Mesendoderm (in vitro differentiated cells): ENCODE measurements at regions not wholly inside any gene's neighbourhood (a gene's known extent, or its start where the extent isn't known, plus 50 kb on each side); places are given as distances from the start of the nearest gene placed in this dataset.

ENCODE experiments used
- DNase-seq: peaks from one replicate; pipeline ENCODE4 v3.0.0; 2013
- H2AK5ac ChIP-seq: 2 replicates; pipeline ENCODE4 v1.6.1; 2013; ENCODE audit warnings: low read length, inconsistent platforms
- H2BK120ac ChIP-seq: 2 replicates; pipeline ENCODE4 v1.6.1; 2013; ENCODE audit warnings: low read depth, mild to moderate bottlenecking, low read length, moderate library complexity, mixed read lengths
- H2BK15ac ChIP-seq: replicated peaks from 2 replicates; pipeline ENCODE4 v1.6.1; 2013; ENCODE audit warnings: low read depth, mild to moderate bottlenecking, moderate library complexity
- H2BK5ac ChIP-seq: 2 replicates; pipeline ENCODE4 v1.6.1; 2013; ENCODE audit warnings: low read length, inconsistent platforms
- H3K18ac ChIP-seq: 2 replicates; pipeline ENCODE4 v1.6.1; 2013; ENCODE audit warnings: mild to moderate bottlenecking, low read length, mixed read lengths
- H3K23ac ChIP-seq: one replicate; pipeline ENCODE4 v1.6.1; 2013; ENCODE audit warnings: low read length
- H3K27ac ChIP-seq: 2 replicates; pipeline ENCODE4 v1.5.1; 2013; ENCODE audit warnings: low read depth, mild to moderate bottlenecking, inconsistent platforms, low read length, moderate library complexity
- H3K27me3 ChIP-seq: 2 replicates; pipeline ENCODE4 v1.6.1; 2013; ENCODE audit warnings: low read length, control low read depth, mild to moderate bottlenecking, inconsistent platforms; ENCODE audit not compliant: insufficient read depth, poor library complexity
- H3K36me3 ChIP-seq: 2 replicates; pipeline ENCODE4 v1.6.1; 2013; ENCODE audit warnings: low read length, inconsistent platforms; ENCODE audit not compliant: control insufficient read depth, insufficient read depth
- H3K4ac ChIP-seq: one replicate; pipeline ENCODE4 v1.6.1; 2013; ENCODE audit warnings: low read depth, mild to moderate bottlenecking, low read length, moderate library complexity
- H3K4me1 ChIP-seq: 2 replicates; pipeline ENCODE4 v1.6.1; 2013; ENCODE audit warnings: low read depth, low read length, inconsistent platforms; ENCODE audit not compliant: control insufficient read depth
- H3K4me2 ChIP-seq: 2 replicates; pipeline ENCODE4 v1.6.1; 2013; ENCODE audit warnings: low read length
- H3K4me3 ChIP-seq: 2 replicates; pipeline ENCODE4 v1.5.1; 2013; ENCODE audit warnings: mild to moderate bottlenecking, low read length
- H3K56ac ChIP-seq: one replicate; pipeline ENCODE4 v1.6.1; 2013; ENCODE audit warnings: low read length
- H3K79me1 ChIP-seq: 2 replicates; pipeline ENCODE4 v1.6.1; 2013; ENCODE audit warnings: low read length, inconsistent platforms
- H3K79me2 ChIP-seq: 2 replicates; pipeline ENCODE4 v1.6.1; 2013; ENCODE audit warnings: mild to moderate bottlenecking, low read length; ENCODE audit not compliant: control insufficient read depth, insufficient read depth
- H3K9ac ChIP-seq: 2 replicates; pipeline ENCODE4 v1.6.1; 2013; ENCODE audit warnings: low read length, inconsistent platforms
- H4K5ac ChIP-seq: one replicate; pipeline ENCODE4 v1.6.1; 2013; ENCODE audit warnings: low read length
- H4K8ac ChIP-seq: one replicate; pipeline ENCODE4 v1.6.1; 2013; ENCODE audit warnings: low read depth, mild to moderate bottlenecking, control low read depth, low read length, moderate library complexity
- WGBS: extraction: QIAGEN DNeasy Blood & Tissue Kit; methylation state at CpG from one replicate; pipeline ENCODE4 v1.1.7; 2013; ENCODE audit warnings: low lambda C conversion rate, missing lambda C conversion rate; ENCODE audit not compliant: insufficient coverage; ENCODE audit errors: extremely low coverage; 5-methylcytosine and 5-hydroxymethylcytosine counted together

- H3K18ac ChIP-seq: no peak overlapping the region
- no peaks in the 10 kb centered on the region for H3K36me3 ChIP-seq
- no peak overlapping the region for H3K27ac ChIP-seq
- no peak overlapping the region for H3K4me2 ChIP-seq
- H3K27me3 ChIP-seq: no peaks in the 10 kb centered on the region
- H3K4me1 ChIP-seq: no peaks in the 10 kb centered on the region
- no peak overlapping the region for H2BK120ac ChIP-seq
- no peak overlapping the region for H2BK15ac ChIP-seq
- no peaks in the 10 kb centered on the region for H3K79me2 ChIP-seq
- H3K56ac ChIP-seq: no peak overlapping the region
- no peak overlapping the region for H4K5ac ChIP-seq
- H3K9ac ChIP-seq: no peak overlapping the region
- H4K8ac ChIP-seq: no peak overlapping the region
- H2AK5ac ChIP-seq: no peak overlapping the region
- H3K4ac ChIP-seq: no peak overlapping the region
- H3K23ac ChIP-seq: no peak overlapping the region
- H3K79me1 ChIP-seq: no peaks in the 10 kb centered on the region
- H2BK5ac ChIP-seq: no peak overlapping the region
- no CpG with 5 or more reads among the region's 5 CpGs for WGBS
- DNase-seq: no peak
- no peak overlapping the region for H3K4me3 ChIP-seq
These were observed 75.8 kb upstream of the FRY start for GRCh38 chr13:31955741-31956140.

DNA sequence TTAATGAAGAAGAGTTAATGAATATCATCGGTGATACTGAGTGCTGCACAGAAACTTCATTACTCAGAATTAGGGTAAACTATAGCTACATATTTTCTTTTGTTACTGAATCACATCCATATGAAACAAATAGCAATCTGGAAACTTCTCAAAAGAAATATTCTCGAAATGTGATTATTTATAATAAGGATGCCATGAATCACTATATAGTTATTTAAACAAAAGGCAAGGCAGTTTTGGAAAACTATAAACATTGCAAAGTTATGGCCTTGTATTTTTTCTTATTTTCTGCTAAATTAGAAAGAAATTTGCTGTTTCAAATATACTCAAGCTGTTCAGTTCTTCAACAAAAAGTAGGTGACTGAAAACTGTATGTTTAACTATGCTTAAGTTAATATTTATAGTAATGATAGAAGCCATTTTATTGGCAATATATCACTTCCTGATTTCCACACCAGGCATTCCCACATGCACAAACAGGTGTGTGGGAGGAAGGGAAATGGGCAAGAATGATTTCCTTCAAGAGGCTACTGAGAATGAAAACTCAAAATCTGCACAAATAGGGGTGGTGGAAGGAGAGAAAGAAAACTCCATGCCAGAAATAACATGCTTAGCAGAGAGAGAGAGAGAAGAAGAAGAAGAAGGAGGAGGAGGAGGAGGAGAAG is 74.5 kb upstream of the FRY start:
- Histone ChIP-seq H3K4me3 (no peak overlapping the region), H3K79me1 (no peaks in the 10 kb centered on the region), H4K8ac (no peak overlapping the region), H3K4me2 (no peak overlapping the region), H2BK5ac (no peak overlapping the region), H2BK120ac (no peak overlapping the region), H3K36me3 (no peaks in the 10 kb centered on the region), H3K79me2 (no peaks in the 10 kb centered on the region), H3K4ac (no peak overlapping the region), H3K18ac (no peak overlapping the region), H4K5ac (no peak overlapping the region), H3K9ac (no peak overlapping the region), H3K4me1 (no peaks in the 10 kb centered on the region), H2BK15ac (no peak overlapping the region), H3K27ac (no peak overlapping the region), H3K23ac (no peak overlapping the region), H3K56ac (no peak overlapping the region), H3K27me3 (no peaks in the 10 kb centered on the region), H2AK5ac (no peak overlapping the region)
- 100% methylated on average over 1 of the region's 2 CpGs for WGBS
- no peak for DNase-seq

DNA sequence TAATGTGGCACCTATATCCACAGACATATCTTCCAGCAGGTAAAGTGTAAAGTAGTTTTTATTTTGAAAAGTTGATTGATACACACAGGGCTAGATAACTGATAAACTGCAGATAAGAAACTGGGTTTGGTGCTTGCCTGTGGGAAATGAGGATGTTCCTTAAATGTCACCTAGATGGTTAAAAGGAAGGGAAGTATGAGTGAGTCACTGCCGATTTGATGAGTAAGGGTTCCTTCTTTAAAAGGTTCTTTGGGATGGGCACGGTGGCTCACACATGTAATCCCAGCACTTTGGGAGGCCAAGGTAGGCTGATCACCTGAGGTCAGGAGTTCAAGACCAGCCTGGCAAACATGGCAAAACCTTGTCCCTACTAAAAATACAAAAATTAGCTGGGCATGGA is 73.8 kb upstream of the FRY start:
- no CpG with 5 or more reads among the region's 2 CpGs for WGBS
- Histone ChIP-seq H3K23ac (no peak overlapping the region), H3K36me3 (no peaks in the 10 kb centered on the region), H3K4me1 (no peaks in the 10 kb centered on the region), H3K79me2 (no peaks in the 10 kb centered on the region), H4K8ac (no peak overlapping the region), H4K5ac (no peak overlapping the region), H3K9ac (no peak overlapping the region), H2BK120ac (no peak overlapping the region), H3K56ac (no peak overlapping the region), H2BK5ac (no peak overlapping the region), H3K79me1 (no peaks in the 10 kb centered on the region), H3K27ac (no peak overlapping the region), H2AK5ac (no peak overlapping the region), H3K4ac (no peak overlapping the region), H3K18ac (no peak overlapping the region), H3K27me3 (no peaks in the 10 kb centered on the region), H3K4me2 (no peak overlapping the region), H2BK15ac (no peak overlapping the region), H3K4me3 (no peak overlapping the region)
- no peak for DNase-seq

DNA sequence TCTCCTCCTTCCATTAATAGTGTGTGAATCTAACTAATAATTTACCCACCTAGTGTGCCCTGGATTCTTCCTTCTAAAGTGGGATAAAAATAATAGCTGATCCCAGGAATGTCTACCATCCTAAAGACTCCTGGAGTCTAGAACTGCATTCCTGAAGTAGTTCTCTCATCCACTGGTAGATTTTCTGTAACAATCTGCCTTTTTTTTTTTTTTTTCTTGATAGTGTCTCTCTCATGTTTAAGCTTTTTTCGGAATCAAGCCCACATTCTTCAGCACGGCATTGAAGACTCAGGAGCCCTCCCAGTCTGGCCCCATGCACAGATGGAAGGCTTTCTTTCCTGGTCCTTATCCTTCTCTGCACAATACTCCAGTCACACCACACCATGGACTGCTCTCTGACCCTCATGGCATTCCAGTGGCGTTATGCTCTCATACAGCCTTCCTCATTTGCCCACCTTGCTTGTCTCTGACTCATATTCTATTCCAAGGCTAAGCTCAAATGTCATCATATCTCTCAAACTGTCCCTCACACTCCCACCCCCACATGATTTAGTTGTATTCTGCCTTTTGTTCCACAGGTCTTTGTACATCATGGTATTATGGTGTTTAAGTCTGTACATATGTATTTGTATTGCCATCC is 68.7 kb upstream of the FRY start:
- H3K36me3 ChIP-seq: no peaks in the 10 kb centered on the region
- H4K5ac ChIP-seq: no peak overlapping the region
- H4K8ac ChIP-seq: no peak overlapping the region
- no peak overlapping the region for H3K27ac ChIP-seq
- H3K9ac ChIP-seq: no peak overlapping the region
- H2AK5ac ChIP-seq: no peak overlapping the region
- DNase-seq: no peak
- H3K4me2 ChIP-seq: no peak overlapping the region
- H3K23ac ChIP-seq: no peak overlapping the region
- WGBS: no CpG with 5 or more reads among the region's 3 CpGs
- no peaks in the 10 kb centered on the region for H3K79me1 ChIP-seq
- H2BK120ac ChIP-seq: no peak overlapping the region
- H3K56ac ChIP-seq: no peak overlapping the region
- H3K27me3 ChIP-seq: no peaks in the 10 kb centered on the region
- no peak overlapping the region for H2BK15ac ChIP-seq
- H3K18ac ChIP-seq: no peak overlapping the region
- no peak overlapping the region for H2BK5ac ChIP-seq
- no peak overlapping the region for H3K4ac ChIP-seq
- H3K4me3 ChIP-seq: no peak overlapping the region
- H3K4me1 ChIP-seq: no peaks in the 10 kb centered on the region
- no peaks in the 10 kb centered on the region for H3K79me2 ChIP-seq

GRCh38 chr13:31963631-31964030 is 67.9 kb upstream of the FRY start:
- H2BK15ac ChIP-seq: no peak overlapping the region
- no peaks in the 10 kb centered on the region for H3K4me1 ChIP-seq
- no peak overlapping the region for H3K4me3 ChIP-seq
- no peaks in the 10 kb centered on the region for H3K79me1 ChIP-seq
- no peak overlapping the region for H3K23ac ChIP-seq
- no peak overlapping the region for H2AK5ac ChIP-seq
- H3K18ac ChIP-seq: no peak overlapping the region
- no CpG with 5 or more reads among the region's 1 CpG for WGBS
- H3K56ac ChIP-seq: no peak overlapping the region
- no peaks in the 10 kb centered on the region for H3K36me3 ChIP-seq
- H4K8ac ChIP-seq: no peak overlapping the region
- no peak overlapping the region for H2BK5ac ChIP-seq
- no peak overlapping the region for H3K9ac ChIP-seq
- no peak overlapping the region for H2BK120ac ChIP-seq
- no peak overlapping the region for H4K5ac ChIP-seq
- no peak overlapping the region for H3K4ac ChIP-seq
- no peak for DNase-seq
- no peak overlapping the region for H3K27ac ChIP-seq
- no peaks in the 10 kb centered on the region for H3K79me2 ChIP-seq
- H3K4me2 ChIP-seq: no peak overlapping the region
- H3K27me3 ChIP-seq: no peaks in the 10 kb centered on the region

DNA sequence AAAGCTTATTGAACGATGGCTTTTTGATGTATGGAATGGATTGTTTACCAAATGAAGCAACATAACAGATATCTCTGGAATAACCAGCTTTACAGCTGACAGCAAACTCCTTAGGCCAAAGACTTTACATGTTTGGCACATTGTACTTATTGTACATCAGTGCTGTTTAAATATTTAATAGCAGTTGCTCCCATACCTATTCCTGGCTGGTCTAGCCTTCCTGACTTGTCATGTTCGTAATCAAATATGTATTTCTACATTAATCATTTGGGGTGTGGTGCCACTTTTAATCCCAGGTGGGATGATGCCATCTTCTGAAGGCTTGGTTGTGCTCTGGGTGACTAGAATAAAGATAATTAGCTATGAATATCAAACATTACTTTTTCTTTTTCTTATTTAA is 67.4 kb upstream of the FRY start:
- Histone ChIP-seq H3K27ac (no peak overlapping the region), H3K4ac (no peak overlapping the region), H2BK120ac (no peak overlapping the region), H4K5ac (no peak overlapping the region), H3K79me2 (no peaks in the 10 kb centered on the region), H3K79me1 (no peaks in the 10 kb centered on the region), H4K8ac (no peak overlapping the region), H3K27me3 (no peaks in the 10 kb centered on the region), H2AK5ac (no peak overlapping the region), H3K36me3 (no peaks in the 10 kb centered on the region), H3K9ac (no peak overlapping the region), H3K4me1 (no peaks in the 10 kb centered on the region), H3K18ac (no peak overlapping the region), H3K23ac (no peak overlapping the region), H3K4me2 (no peak overlapping the region), H2BK5ac (no peak overlapping the region), H3K56ac (no peak overlapping the region), H2BK15ac (no peak overlapping the region), H3K4me3 (no peak overlapping the region)
- no CpG with 5 or more reads among the region's 2 CpGs for WGBS
- DNase-seq: no peak
